Fibroblast of mammary gland (primary cell): ENCODE measurements at regions not wholly inside any gene's neighbourhood (a gene's known extent, or its start where the extent isn't known, plus 50 kb on each side); places are given as distances from the start of the nearest gene placed in this dataset.

ENCODE experiments used
- DNase-seq: peaks from one replicate; pipeline ENCODE4 v3.0.0-alpha.2; 2010; ENCODE audit warnings: low read depth
- H3K4me3 ChIP-seq: 2 replicates; pipeline ENCODE4 v1.5.1; 2011; ENCODE audit warnings: low read depth, mild to moderate bottlenecking, low read length, moderate library complexity; ENCODE audit not compliant: control insufficient read depth
- TF ChIP-seq, protein P1 (sequence below): conservative IDR thresholded peaks from 2 replicates; pipeline ENCODE4 v1.5.1; 2011; ENCODE audit warnings: low read depth, low read length, inconsistent platforms; ENCODE audit not compliant: control insufficient read depth, insufficient read depth

DNA sequence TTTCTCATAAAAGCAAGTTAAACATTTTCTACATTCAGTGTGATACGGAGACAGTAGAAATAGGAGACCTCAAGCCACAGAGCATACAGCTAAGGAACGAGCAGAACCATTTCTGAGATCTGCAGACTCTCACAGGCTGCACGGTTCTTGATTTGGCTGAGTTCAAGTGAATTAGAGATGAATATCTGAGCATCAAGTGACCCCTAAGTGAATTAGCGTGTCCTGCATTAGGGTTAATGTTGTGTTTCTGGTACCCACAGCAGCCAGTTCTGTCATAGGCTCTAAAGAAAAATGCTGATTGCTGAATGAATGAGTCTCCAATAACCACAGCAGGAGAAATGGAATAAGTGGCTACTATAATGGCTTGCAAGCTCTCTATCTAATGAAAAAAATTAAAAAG is 265.9 kb upstream of the SYT4 start:
- TF ChIP-seq, protein P1, sequence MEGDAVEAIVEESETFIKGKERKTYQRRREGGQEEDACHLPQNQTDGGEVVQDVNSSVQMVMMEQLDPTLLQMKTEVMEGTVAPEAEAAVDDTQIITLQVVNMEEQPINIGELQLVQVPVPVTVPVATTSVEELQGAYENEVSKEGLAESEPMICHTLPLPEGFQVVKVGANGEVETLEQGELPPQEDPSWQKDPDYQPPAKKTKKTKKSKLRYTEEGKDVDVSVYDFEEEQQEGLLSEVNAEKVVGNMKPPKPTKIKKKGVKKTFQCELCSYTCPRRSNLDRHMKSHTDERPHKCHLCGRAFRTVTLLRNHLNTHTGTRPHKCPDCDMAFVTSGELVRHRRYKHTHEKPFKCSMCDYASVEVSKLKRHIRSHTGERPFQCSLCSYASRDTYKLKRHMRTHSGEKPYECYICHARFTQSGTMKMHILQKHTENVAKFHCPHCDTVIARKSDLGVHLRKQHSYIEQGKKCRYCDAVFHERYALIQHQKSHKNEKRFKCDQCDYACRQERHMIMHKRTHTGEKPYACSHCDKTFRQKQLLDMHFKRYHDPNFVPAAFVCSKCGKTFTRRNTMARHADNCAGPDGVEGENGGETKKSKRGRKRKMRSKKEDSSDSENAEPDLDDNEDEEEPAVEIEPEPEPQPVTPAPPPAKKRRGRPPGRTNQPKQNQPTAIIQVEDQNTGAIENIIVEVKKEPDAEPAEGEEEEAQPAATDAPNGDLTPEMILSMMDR, result no peak
- H3K4me3 ChIP-seq, result no peak overlapping the region
- DNase-seq, result no peak

DNA sequence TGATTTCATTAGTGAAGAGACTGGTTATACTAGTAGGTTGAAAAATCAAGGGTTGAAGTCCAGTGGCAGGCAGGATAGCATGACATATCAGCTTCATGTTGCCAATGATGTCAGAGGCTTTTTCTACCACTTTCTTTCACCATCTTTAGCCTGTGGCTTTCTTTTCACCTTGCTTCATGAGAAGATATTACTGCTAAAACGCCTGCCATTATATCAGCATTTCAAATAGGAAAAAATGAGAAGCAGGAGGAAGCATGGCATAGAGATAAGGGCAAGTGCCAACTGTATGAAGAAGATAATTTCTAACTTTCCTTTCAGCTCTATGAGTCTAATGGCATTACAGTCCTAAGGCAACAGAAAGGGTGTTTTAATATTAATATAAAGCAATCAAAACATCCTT is 270.2 kb upstream of the SYT4 start:
- no peak overlapping the region for H3K4me3 ChIP-seq
- TF ChIP-seq, protein P1, result no peak
- no peak for DNase-seq

GRCh38 chr18:43559507-43559906 is 282.2 kb upstream of the SYT4 start:
- H3K4me3 ChIP-seq, result no peak overlapping the region
- TF ChIP-seq, protein P1, result no peak
- no peak for DNase-seq

- no peak overlapping the region for H3K4me3 ChIP-seq
- TF ChIP-seq, protein P1, result peak; percentile 44
- DNase-seq, result peak; percentile 42
These were observed 286.5 kb upstream of the SYT4 start for GRCh38 chr18:43563780-43564179.

DNA sequence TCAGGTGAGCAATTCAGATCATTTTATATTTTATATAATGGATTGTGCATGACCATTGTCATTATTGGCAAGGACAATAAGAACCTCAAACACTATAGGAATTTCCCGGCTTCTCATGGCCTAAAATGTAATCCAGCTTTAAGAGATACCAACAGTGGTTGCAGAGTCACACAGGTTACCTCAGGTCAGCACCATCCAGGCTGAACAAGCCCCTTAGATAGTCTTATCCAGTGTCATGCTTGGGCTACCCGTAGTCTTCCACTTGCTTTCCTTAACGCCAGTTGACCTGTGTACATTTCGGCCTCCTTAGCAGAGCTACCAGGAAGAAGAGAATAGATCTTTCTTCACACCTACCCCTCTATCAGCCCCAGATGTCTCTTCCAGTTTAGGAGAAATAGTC is 293.3 kb upstream of the SYT4 start:
- TF ChIP-seq, protein P1, result no peak
- no peak overlapping the region for H3K4me3 ChIP-seq
- no peak for DNase-seq

DNA sequence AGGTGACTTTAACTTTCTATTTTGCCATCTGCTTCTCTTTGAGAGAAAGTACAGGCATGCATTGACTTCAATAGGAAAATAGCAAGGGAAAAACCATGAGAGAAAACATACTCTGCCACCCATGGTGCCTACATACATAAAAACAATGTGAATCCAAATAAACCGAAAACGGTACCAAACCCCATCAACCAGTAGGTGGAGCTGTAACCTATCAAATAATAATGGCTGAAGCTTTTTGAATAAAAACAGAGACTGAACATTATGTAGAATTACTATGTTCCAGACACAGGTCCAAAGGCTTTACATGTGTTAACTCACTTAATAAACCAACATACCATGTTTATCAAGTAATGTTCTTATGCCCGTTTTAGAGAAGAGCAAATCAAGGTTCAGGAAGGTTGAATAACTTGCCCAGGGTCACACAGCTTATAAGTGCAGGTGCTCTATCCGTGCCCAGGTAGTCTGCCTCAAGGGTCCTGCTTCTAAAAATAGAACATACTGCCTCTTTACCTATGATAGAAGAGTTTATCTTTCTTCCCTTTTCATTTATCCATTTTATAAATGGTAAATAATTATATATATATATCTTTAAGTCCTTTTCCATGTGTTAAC is 293.9 kb upstream of the SYT4 start:
- DNase-seq, result peak; percentile 64
- TF ChIP-seq, protein P1, result peak; percentile 79
- H3K4me3 ChIP-seq, result no peak overlapping the region

- H3K4me3 ChIP-seq, result no peak overlapping the region
- DNase-seq, result no peak
- TF ChIP-seq, protein P1, result no peak
These were observed 294.9 kb upstream of the SYT4 start for GRCh38 chr18:43572163-43572562.
